ENCODE measurements at regions not wholly inside any gene's neighbourhood (a gene's known extent, or its start where the extent isn't known, plus 50 kb on each side); places are given as distances from the start of the nearest gene placed in this dataset.

DNA sequence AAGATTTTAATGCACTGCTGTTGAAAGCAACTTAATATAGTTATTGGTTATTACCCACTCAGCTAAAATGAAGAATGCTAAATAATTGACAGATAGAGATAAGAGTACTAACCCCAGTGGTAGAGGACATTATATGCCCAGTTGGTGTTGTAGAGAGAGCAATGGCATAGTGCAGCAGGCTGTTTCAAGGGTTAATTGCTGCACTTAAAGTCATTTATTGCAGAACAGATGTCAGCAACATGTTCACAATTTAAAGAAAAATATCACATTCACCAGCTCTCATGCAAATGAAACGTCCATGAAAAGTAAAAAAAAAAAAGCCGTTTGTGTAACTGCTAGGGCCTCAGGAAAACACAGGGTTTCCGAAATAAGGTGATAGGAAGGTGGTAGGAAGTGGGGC is 254.6 kb downstream of the MTRR start:
- Histone ChIP-seq H2AFZ (ENCODE audit: low read length) (no peak overlapping the region), H3K79me2 (ENCODE audit: control insufficient read depth, insufficient read depth, low read length) (no peaks in the 10 kb centered on the region), H3K4me2 (ENCODE audit: extremely low read depth, insufficient read depth, low read length) (no peak overlapping the region), H3K9me3 (ENCODE audit: control insufficient read depth, insufficient read depth, low read depth, low read length) (no peaks in the 10 kb centered on the region), H4K20me1 (ENCODE audit: control insufficient read depth, extremely low read depth, insufficient read depth, low read length) (no peaks in the 10 kb centered on the region), H3K9ac (ENCODE audit: insufficient read depth, low read length) (no peak overlapping the region), H3K4me3 (replicated peaks in 1 of 4; ENCODE audit: control extremely low read depth in 1 of 4, insufficient read depth in 1 of 4, low read depth in 3 of 4, low read length in 4 of 4) (no peak overlapping the region), H3K4me1 (ENCODE audit: control insufficient read depth, extremely low read depth, insufficient read depth, low read length) (no peaks in the 10 kb centered on the region), H3K27ac (ENCODE audit: insufficient read depth, low read length) (no peak overlapping the region), H3K36me3 (ENCODE audit: control insufficient read depth, insufficient read depth, low read length) (no peaks in the 10 kb centered on the region), H3K27me3 (ENCODE audit: control insufficient read depth, insufficient read depth, low read length) (no peaks in the 10 kb centered on the region)
- no peak for DNase-seq (ENCODE audit: low read depth in 2 of 2)
- TF ChIP-seq, protein P1, sequence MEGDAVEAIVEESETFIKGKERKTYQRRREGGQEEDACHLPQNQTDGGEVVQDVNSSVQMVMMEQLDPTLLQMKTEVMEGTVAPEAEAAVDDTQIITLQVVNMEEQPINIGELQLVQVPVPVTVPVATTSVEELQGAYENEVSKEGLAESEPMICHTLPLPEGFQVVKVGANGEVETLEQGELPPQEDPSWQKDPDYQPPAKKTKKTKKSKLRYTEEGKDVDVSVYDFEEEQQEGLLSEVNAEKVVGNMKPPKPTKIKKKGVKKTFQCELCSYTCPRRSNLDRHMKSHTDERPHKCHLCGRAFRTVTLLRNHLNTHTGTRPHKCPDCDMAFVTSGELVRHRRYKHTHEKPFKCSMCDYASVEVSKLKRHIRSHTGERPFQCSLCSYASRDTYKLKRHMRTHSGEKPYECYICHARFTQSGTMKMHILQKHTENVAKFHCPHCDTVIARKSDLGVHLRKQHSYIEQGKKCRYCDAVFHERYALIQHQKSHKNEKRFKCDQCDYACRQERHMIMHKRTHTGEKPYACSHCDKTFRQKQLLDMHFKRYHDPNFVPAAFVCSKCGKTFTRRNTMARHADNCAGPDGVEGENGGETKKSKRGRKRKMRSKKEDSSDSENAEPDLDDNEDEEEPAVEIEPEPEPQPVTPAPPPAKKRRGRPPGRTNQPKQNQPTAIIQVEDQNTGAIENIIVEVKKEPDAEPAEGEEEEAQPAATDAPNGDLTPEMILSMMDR (conservative IDR thresholded peaks at IDR 0.05 in 1 of 2, IDR thresholded peaks at IDR 0.05 in 1 of 2; ENCODE audit: low read depth in 1 of 2, low read length in 2 of 2): no peak
- no peak for TF ChIP-seq EZH2 (IDR thresholded peaks at IDR 0.05; ENCODE audit: low read length, missing control alignments)

DNA sequence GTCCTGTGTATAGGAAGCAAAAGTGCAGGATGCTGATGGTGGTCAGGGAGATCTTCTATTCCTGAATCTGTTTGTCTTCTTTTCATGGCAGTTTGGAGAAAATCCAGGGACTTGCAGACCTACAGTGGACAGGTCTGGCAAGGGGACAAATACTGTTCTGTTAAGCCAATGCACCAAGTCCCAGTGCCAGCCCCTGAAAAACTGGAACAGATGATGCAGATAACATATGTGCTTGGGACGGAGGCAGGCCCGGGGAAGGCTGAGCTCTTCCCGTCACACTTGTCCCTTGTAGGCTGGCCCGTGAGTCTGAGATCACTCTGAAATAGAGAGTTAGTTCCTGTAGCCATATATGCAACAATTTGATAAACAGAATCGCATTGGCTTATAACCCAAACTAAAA is 265.7 kb downstream of the MTRR start:
- H3K4me2 ChIP-seq (ENCODE audit: extremely low read depth, insufficient read depth, low read length): no peak overlapping the region
- no peak overlapping the region for H2AFZ ChIP-seq (ENCODE audit: low read length)
- no peak for TF ChIP-seq EZH2 (IDR thresholded peaks at IDR 0.05; ENCODE audit: low read length, missing control alignments)
- TF ChIP-seq, protein P1 (conservative IDR thresholded peaks at IDR 0.05 in 1 of 2, IDR thresholded peaks at IDR 0.05 in 1 of 2; ENCODE audit: low read depth in 1 of 2, low read length in 2 of 2): no peak
- H3K27me3 ChIP-seq (ENCODE audit: control insufficient read depth, insufficient read depth, low read length): no peaks in the 10 kb centered on the region
- H3K79me2 ChIP-seq (ENCODE audit: control insufficient read depth, insufficient read depth, low read length): no peaks in the 10 kb centered on the region
- no peak overlapping the region for H3K4me3 ChIP-seq (replicated peaks in 1 of 4; ENCODE audit: control extremely low read depth in 1 of 4, insufficient read depth in 1 of 4, low read depth in 3 of 4, low read length in 4 of 4)
- no peak overlapping the region for H3K9ac ChIP-seq (ENCODE audit: insufficient read depth, low read length)
- no peaks in the 10 kb centered on the region for H3K4me1 ChIP-seq (ENCODE audit: control insufficient read depth, extremely low read depth, insufficient read depth, low read length)
- DNase-seq (ENCODE audit: low read depth in 2 of 2): no peak
- H3K27ac ChIP-seq (ENCODE audit: insufficient read depth, low read length): no peak overlapping the region
- no peaks in the 10 kb centered on the region for H4K20me1 ChIP-seq (ENCODE audit: control insufficient read depth, extremely low read depth, insufficient read depth, low read length)
- H3K9me3 ChIP-seq (ENCODE audit: control insufficient read depth, insufficient read depth, low read depth, low read length): no peaks in the 10 kb centered on the region
- no peaks in the 10 kb centered on the region for H3K36me3 ChIP-seq (ENCODE audit: control insufficient read depth, insufficient read depth, low read length)

DNA sequence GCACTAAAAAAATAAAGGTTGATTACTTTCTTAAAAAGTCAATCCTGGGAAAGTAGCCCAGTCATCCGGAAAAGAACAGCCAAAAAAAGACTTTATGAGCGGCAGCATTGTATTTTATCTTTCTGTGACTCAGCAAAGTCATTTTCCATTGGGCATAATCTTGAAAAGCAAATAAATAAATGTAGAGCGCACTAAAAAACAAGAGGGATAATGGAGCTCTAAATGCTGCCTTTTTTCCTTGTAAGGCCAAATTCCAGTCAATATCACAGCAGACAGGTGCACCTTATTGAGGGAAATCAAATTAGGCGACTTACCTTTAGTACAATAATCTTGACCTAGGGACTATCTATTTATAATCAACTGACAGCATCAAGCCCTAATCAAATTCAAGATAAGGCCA is 266.8 kb downstream of the MTRR start:
- DNase-seq (ENCODE audit: low read depth in 2 of 2): no peak
- Histone ChIP-seq H3K4me1 (ENCODE audit: control insufficient read depth, extremely low read depth, insufficient read depth, low read length) (no peaks in the 10 kb centered on the region), H4K20me1 (ENCODE audit: control insufficient read depth, extremely low read depth, insufficient read depth, low read length) (no peaks in the 10 kb centered on the region), H3K4me3 (replicated peaks in 1 of 4; ENCODE audit: control extremely low read depth in 1 of 4, insufficient read depth in 1 of 4, low read depth in 3 of 4, low read length in 4 of 4) (no peak overlapping the region), H2AFZ (ENCODE audit: low read length) (no peak overlapping the region), H3K79me2 (ENCODE audit: control insufficient read depth, insufficient read depth, low read length) (no peaks in the 10 kb centered on the region), H3K9ac (ENCODE audit: insufficient read depth, low read length) (no peak overlapping the region), H3K9me3 (ENCODE audit: control insufficient read depth, insufficient read depth, low read depth, low read length) (no peaks in the 10 kb centered on the region), H3K36me3 (ENCODE audit: control insufficient read depth, insufficient read depth, low read length) (no peaks in the 10 kb centered on the region), H3K27ac (ENCODE audit: insufficient read depth, low read length) (no peak overlapping the region), H3K4me2 (ENCODE audit: extremely low read depth, insufficient read depth, low read length) (no peak overlapping the region), H3K27me3 (ENCODE audit: control insufficient read depth, insufficient read depth, low read length) (no peaks in the 10 kb centered on the region)
- no peak for TF ChIP-seq EZH2 (IDR thresholded peaks at IDR 0.05; ENCODE audit: low read length, missing control alignments)
- TF ChIP-seq, protein P1 (conservative IDR thresholded peaks at IDR 0.05 in 1 of 2, IDR thresholded peaks at IDR 0.05 in 1 of 2; ENCODE audit: low read depth in 1 of 2, low read length in 2 of 2): no peak

Measured in fibroblast of lung (primary cell).